Nephron (organoid): ENCODE measurements at regions not wholly inside any gene's neighbourhood (a gene's known extent, or its start where the extent isn't known, plus 50 kb on each side); places are given as distances from the start of the nearest gene placed in this dataset.

Experiments
- H3K27ac Mint-ChIP-seq, 3 experiments: 2 replicates each; pipeline ENCODE4 v1.8.0; 2020; ENCODE audit warnings: mixed read lengths in 3 of 3, mild to moderate bottlenecking in 2 of 3, moderate library complexity in 1 of 3
- H3K27me3 Mint-ChIP-seq: 2 replicates; pipeline ENCODE4 v1.8.0; 2021; ENCODE audit warnings: low read depth, mild to moderate bottlenecking, moderate library complexity, mixed read lengths
- H3K36me3 Mint-ChIP-seq: 2 replicates; pipeline ENCODE4 v1.8.0; 2020; ENCODE audit warnings: low read depth, mixed read lengths
- H3K4me1 Mint-ChIP-seq: 2 replicates; pipeline ENCODE4 v1.8.0; 2020; ENCODE audit warnings: mixed read lengths
- H3K4me3 Mint-ChIP-seq, 3 experiments: 2 replicates each; pipeline ENCODE4 v1.8.0; 2020; ENCODE audit warnings: mild to moderate bottlenecking in 3 of 3, mixed read lengths in 3 of 3, moderate library complexity in 2 of 3
- H3K9me3 Mint-ChIP-seq: 2 replicates; pipeline ENCODE4 v1.8.0; 2020; ENCODE audit warnings: mixed read lengths
- TF ChIP-seq, protein P1 (sequence below), 3 experiments: fragments of 200-600 bp; sonication (generic); IDR thresholded peaks; one replicate each; pipeline ENCODE4 v1.5.0; 2021; ENCODE audit warnings: antibody characterized with exemption in 3 of 3; ENCODE audit not compliant: unreplicated experiment in 3 of 3

- Mint-ChIP-seq H3K27me3 (no peaks in the 10 kb centered on the region), H3K4me1 (no peaks in the 10 kb centered on the region), H3K36me3 (no peaks in the 10 kb centered on the region), H3K27ac (no peak overlapping the region), H3K9me3 (no peaks in the 10 kb centered on the region), H3K4me3 (no peak overlapping the region)
- TF ChIP-seq, protein P1, sequence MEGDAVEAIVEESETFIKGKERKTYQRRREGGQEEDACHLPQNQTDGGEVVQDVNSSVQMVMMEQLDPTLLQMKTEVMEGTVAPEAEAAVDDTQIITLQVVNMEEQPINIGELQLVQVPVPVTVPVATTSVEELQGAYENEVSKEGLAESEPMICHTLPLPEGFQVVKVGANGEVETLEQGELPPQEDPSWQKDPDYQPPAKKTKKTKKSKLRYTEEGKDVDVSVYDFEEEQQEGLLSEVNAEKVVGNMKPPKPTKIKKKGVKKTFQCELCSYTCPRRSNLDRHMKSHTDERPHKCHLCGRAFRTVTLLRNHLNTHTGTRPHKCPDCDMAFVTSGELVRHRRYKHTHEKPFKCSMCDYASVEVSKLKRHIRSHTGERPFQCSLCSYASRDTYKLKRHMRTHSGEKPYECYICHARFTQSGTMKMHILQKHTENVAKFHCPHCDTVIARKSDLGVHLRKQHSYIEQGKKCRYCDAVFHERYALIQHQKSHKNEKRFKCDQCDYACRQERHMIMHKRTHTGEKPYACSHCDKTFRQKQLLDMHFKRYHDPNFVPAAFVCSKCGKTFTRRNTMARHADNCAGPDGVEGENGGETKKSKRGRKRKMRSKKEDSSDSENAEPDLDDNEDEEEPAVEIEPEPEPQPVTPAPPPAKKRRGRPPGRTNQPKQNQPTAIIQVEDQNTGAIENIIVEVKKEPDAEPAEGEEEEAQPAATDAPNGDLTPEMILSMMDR (IDR thresholded peaks at IDR 0.05; ENCODE audit: unreplicated experiment in 3 of 3), result no peak
Observed at GRCh38 chr13:90630716-90631115, 716.8 kb upstream of the MIR17HG start.

DNA sequence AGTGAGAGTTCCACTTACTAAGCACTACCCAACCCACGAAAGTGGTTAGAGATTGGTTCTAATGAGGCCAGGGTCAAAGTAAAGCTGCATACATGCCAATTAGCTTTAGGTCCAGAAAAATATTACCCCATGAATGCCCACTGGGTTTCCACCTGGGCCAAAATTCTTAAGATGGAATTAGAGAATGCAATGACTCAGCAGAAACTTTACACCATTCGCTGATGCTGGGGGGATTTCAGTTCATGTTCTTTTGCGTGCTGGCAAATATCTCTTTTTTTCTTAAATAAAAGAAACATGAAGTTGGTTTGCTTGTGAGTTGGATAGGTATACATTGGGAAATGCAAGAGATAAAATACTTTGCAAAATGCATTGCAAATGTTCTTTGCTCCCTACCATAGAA, 715.3 kb upstream of the MIR17HG start:
- no peaks in the 10 kb centered on the region for H3K9me3 Mint-ChIP-seq
- TF ChIP-seq, protein P1 (IDR thresholded peaks at IDR 0.05; ENCODE audit: unreplicated experiment in 3 of 3), result no peak
- H3K36me3 Mint-ChIP-seq, result no peaks in the 10 kb centered on the region
- H3K4me1 Mint-ChIP-seq, result no peaks in the 10 kb centered on the region
- no peak overlapping the region for H3K27ac Mint-ChIP-seq
- no peaks in the 10 kb centered on the region for H3K27me3 Mint-ChIP-seq
- H3K4me3 Mint-ChIP-seq, result no peak overlapping the region

DNA sequence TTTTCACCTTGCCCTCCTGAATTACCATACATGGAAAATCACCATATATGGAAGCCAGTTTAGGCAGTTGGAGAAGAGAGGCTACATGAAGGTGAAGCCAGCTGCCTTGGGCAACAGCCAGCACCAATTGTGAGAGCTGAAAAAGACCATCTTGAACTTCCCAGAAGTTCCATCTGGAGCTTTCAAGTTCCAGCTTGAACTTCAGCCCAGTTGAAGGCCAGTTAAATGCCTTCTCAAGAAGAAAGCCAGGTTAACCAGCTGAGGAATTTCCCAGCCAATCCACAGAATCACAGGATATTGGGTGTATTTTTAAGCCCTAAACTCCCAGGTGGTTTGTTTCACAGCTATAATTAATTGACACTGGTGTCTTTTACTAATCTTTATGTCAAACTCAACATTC, 713.6 kb upstream of the MIR17HG start:
- H3K27me3 Mint-ChIP-seq, result no peaks in the 10 kb centered on the region
- no peak overlapping the region for H3K4me3 Mint-ChIP-seq
- H3K9me3 Mint-ChIP-seq, result no peaks in the 10 kb centered on the region
- no peaks in the 10 kb centered on the region for H3K36me3 Mint-ChIP-seq
- H3K4me1 Mint-ChIP-seq, result no peaks in the 10 kb centered on the region
- H3K27ac Mint-ChIP-seq, result no peak overlapping the region
- TF ChIP-seq, protein P1 (IDR thresholded peaks at IDR 0.05; ENCODE audit: unreplicated experiment in 3 of 3), result no peak

DNA sequence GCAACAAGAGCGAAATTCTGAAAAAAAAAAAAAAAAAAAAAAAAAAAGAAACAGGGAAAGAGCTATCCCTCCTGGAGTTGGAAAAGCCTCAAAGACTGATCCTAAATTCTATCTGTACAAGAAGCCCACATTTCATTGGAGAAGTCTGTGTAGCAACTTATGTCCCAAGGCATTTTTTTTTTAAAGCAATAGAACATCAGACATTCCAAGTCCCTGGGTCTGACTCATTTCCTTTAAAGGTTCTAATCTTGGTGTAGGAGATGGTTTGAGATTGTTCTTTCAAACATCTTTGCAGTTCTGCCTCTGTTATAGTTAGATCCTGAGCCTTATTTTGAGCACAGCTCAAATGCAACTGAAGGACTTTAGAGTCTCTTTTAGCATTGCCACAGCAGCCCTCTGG, 706.5 kb upstream of the MIR17HG start:
- Mint-ChIP-seq H3K27me3 (no peaks in the 10 kb centered on the region), H3K9me3 (peaks cover 14% of the 10 kb centered on the region), H3K36me3 (no peaks in the 10 kb centered on the region), H3K4me1 (no peaks in the 10 kb centered on the region), H3K4me3 (no peak overlapping the region), H3K27ac (no peak overlapping the region)
- TF ChIP-seq, protein P1 (IDR thresholded peaks at IDR 0.05; ENCODE audit: unreplicated experiment in 3 of 3), result no peak

DNA sequence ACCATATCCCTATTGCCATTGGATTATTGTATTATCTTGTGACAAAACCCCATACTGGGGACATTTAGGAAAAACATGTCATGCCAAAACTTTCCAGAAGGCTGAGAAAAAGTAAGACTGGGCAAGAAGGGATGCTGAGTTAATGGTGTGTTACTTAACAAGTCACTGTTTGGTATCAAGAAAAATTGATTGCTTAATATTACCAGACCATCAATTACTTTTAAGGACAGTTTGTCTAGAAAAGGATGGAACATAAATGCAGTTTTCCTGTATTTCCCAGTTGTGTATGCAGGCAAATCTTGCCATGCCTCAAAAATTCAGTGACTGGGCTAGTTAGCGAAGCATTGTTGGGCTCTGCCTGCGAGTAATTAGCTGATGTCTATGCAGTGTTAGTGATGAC, 705.6 kb upstream of the MIR17HG start:
- TF ChIP-seq, protein P1 (IDR thresholded peaks at IDR 0.05; ENCODE audit: unreplicated experiment in 3 of 3), result no peak
- no peak overlapping the region for H3K4me3 Mint-ChIP-seq
- H3K27ac Mint-ChIP-seq, result no peak overlapping the region
- no peaks in the 10 kb centered on the region for H3K36me3 Mint-ChIP-seq
- no peaks in the 10 kb centered on the region for H3K4me1 Mint-ChIP-seq
- H3K27me3 Mint-ChIP-seq, result no peaks in the 10 kb centered on the region
- H3K9me3 Mint-ChIP-seq, result peaks cover 14% of the 10 kb centered on the region

- TF ChIP-seq, protein P1 (IDR thresholded peaks at IDR 0.05; ENCODE audit: unreplicated experiment in 3 of 3), result no peak
- Mint-ChIP-seq H3K4me1 (no peaks in the 10 kb centered on the region), H3K9me3 (peaks cover 14% of the 10 kb centered on the region), H3K4me3 (no peak overlapping the region), H3K27ac (no peak overlapping the region), H3K27me3 (no peaks in the 10 kb centered on the region), H3K36me3 (no peaks in the 10 kb centered on the region)
Observed at GRCh38 chr13:90645582-90645981, 701.9 kb upstream of the MIR17HG start.
